GM19328 (cell line): ENCODE measurements at regions not wholly inside any gene's neighbourhood (a gene's known extent, or its start where the extent isn't known, plus 50 kb on each side); places are given as distances from the start of the nearest gene placed in this dataset.
"Not testable (repeated sequence)": the region's sequence is repeated elsewhere in the genome, so short reads cannot be mapped to it uniquely, and the experiment has no call there.

Source experiments
- ATAC-seq: cut with Tn5 transposase; IDR thresholded peaks from one replicate; pipeline ENCODE4 v1.9.1; 2021; ENCODE audit warnings: mild to moderate bottlenecking, moderate library complexity; ENCODE audit not compliant: unreplicated experiment

DNA sequence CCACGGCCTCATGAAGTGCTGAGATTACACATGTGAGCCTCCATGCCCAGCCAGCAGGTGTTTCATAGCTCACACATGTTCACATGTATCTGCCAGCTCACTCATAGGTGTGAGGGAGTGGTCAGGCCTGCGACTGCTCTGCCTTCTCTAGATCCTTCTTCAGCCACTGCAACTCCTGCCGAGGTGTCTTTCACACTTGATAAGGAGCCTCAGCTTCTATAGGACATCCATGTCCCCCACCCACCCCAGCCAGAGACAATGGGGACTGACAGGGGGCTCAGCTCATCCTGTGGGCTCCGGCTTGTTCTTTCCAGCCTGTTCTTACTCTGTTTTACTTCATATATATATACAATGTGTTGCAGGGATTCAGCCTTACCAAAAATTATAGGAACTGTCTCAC lies 286.5 kb upstream of the MGAT5 start:
- ATAC-seq = no peak

DNA sequence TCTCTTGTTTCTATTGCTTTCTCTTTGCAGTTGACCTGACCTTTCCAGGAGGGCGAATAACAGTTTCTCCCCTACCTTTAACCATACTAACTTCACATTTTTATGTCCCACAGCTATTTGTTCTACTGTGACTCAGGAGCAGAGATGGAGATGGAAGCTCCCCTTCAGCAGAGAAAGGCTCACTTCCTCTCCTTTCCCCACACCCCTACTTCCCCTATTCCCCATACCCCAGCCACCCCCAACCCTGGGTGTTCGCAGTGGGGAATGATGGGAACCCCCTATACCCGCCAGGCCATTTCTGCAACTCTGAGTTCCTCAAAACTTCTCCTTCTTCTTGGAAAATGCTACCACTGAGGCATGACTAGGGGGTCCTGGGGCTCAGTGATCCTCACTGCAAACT lies 285.4 kb upstream of the MGAT5 start:
- no peak for ATAC-seq

DNA sequence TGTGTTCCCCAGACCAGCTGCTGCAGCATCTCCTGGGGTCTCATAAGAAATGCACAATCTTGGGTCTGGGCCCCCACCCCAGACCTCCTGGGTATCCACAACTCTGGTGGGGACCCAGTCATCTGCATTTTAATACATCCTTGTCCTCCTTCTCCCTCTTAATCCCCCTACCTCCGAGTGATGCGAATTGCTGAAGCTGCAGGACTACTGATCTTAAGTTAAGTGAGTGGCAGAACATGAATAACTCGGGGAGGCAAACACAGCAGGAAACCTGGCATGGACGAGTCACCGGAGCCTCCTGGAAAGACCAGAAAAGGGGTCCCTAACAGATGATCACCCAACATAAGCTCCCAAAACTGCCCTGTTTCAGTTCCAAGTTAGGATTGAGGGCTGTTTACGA lies 283.2 kb upstream of the MGAT5 start:
- no peak for ATAC-seq

DNA sequence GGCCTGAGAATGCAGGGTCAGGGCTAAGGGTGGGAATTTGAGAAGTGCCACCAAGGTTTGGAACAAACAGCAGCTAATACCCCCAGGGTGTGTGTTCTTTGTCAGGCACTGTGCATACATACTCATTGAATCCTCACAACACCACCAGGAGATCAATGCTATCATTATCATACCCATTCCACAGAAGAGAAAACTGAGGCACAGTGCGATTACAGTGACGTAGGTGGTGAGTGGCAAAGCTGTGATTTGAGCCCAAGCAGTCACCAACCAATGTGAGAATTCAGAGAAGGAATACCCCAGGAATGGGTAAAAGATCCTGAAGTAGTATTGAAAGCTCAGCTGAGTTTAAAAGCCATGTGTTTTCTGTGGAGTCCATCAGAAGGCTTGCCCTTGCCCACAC lies 281.6 kb upstream of the MGAT5 start:
- no peak for ATAC-seq

DNA sequence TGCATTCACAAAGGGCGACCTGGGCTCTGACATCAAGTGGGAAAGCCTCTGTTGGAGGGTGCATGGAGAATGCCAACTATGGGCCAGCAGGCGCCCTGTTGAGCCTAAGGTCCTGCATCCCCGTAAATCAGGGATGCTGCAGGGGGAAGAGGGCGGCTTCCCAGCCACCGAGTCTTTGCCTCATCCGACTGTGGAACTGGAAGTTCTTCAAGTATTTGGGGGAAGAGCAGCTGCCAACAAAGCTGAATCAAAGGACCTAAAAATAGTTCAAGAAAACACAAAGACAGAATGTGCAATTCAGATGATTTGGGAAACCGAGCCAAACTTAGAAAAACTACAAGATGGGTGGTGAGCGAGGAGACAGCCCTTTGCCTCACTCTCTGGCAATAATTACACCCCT lies 281.1 kb upstream of the MGAT5 start:
- ATAC-seq = no peak

DNA sequence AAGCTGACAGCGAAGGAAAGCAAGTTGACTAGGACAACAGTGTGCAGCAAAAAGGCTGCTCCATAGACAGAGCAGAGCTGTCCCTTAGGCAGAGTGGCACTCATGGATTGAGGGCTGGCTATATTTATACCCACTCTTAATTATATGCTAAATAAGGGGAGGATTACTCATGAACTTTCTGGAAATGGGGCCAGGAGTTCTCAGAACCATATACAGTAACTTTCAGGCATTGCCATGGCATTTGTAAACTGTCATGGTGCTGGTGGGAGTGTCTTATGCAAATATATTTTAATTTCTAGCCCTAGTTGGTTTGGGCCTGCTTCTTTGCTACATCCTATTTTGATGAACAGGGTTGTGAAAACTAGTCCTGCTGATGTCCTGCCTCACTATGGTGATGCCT lies 279.5 kb upstream of the MGAT5 start:
- no peak for ATAC-seq

DNA sequence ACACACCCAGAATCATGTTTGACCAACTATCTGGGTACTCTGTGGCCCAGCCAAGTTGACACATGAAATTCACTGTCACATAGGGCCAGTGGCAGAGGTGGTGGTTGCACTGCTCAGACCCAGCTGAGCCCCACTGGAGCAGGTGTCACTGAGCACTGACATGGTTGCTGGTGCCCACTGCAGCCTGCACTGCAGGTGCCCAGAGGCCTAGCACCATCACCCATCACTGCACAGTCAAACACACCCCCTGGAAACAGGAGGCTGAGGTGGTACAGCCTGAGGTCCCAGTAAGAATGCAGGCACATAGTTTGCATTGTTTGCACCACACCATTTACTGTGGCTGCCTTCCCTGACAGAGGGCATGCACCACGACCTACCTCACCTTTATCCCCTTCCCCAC lies 278.7 kb upstream of the MGAT5 start:
- no peak for ATAC-seq

DNA sequence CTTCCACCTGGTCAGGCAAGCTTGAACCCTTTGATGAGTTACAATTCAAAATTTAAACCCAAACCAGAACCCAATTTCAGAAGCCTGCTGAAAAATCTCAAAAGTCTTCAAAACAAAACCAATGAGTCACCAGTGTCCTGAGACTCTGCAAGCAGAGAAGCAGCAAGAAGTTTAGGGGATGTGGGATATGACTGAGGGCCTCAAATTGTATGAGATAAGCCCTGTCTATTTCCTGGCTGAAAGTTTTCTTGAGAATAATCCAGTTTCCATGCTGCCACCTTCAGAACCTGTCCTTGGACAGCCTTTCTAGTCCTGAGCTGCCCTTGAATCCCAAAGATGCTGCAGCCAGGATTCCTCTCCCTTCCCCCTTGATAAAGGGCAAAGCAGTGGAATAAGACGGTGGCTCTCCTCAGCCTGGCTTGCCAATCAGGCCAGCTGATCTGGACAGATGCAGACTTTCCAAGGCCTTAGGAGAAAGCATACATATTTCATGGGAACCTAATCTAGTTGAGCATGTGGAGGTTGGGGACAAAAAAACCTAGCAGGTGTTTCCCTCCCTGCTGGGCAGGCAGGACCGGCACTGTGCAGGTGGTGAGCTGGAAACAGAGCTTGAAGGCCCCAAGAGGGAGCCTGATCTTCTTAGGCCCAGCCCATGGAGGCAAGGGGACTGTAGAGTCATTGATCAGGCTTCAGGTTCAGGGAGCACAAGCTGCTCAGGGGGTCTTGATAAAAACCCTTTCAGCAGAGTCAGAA lies 278.0 kb upstream of the MGAT5 start:
- ATAC-seq = no peak

DNA sequence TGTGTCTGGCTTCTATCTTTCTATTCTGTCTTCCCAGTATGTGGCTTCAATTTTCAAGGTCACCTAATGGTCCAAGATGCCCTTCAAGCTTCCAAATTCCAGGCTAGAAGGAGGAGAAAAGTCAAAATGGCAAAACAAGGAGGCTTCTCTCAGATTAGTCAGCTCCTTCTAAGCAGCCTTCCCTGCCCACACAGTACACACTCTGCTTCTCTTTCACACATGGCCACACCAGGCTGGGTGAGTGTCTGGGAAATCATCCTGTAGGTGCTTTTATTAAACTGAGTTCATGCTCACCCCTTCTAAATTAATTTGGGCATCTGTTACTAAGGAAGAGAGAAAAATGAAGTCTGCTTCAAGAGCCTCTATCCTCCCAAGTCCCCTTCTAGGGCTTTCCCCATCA lies 277.2 kb upstream of the MGAT5 start:
- ATAC-seq = no peak

DNA sequence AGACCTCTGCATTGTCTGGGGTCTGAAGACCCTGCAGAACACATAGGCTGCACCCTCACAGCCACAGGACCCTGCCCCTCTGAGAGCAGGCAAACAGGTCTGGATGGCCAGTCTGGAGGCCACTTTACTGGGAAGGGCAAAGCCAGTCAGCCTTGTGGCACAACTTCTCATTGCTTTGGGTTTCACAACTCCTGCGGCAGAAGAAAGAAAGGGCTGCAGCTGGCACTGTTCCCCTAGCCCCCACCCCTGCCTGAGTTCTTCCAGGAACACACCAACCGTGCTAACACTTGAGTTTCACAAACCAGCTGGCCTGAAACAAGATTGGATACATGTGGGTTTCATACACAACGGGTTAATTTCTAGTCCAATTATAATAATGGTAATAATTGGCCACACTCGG lies 276.5 kb upstream of the MGAT5 start:
- no peak for ATAC-seq

DNA sequence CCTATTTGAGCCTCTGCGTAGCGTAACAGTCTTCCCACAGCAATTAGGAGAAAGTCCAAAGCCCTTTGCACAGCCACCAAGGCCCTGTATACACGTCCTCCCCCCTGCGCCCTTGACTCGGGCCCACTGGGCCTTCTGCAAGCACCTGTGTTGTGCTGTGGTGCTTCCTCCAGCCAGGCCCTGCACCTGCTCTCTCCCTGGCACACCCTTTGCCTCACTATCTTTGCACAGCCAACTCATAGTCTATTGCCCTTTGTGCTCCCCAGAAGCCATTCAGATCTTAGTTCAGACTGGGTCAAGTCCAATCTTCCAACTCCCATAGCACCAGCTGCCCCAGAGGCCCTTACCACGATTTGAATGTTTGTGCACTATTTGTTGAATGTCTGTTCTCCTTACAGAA lies 271.6 kb upstream of the MGAT5 start:
- no peak for ATAC-seq

DNA sequence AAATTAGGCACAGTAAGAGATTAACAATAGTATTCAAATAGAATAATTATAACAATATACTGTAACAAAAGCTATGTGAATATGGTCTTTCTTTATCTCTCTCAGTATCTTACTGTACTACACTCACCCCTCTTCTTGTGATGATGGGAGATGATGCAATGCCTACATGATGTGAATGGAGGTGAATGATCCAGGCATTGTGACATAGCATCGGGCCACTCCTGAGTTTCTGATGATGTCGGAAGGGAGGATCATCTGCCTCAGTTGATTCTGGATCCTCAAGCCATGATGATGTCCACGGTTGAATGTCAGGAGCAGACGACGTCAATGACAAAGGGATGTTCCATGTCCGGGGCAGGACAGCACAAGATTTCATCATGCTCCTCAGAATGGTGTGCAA lies 268.3 kb upstream of the MGAT5 start:
- ATAC-seq = no peak

DNA sequence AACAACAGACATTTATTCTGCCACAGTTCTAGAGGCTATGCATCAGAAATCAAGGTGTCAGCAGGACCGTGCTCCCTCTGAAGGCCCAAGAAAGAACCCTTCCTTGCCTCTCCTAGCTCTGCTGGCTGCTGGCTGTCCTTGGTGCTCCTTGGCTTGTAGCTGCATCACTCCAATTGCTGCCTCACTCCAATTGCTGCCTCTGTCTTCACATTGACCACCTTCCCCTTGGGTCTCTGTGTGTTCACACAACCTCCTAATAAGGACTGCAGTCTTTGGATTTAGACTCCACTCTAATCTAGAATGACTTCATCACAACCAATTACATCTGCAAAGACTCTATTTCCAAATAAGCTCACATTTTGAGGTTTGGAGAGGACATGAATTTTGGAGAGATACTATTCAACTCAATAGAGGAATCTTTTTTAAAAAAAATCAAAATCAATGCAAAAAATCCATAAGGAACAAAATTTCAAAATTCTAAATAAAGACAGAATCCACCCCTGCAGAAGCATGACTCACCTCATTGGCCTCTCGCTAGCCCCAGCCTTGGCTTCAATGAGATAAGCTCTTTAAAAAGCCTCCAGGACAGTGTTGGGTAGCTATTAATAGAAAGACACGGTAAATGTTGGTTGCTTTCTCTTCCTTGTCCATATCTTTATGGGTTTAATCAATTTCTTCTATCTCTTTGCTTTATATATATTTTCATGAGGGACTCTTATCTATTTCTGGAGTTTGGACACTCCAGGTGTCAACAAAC lies 267.6 kb upstream of the MGAT5 start:
- no peak for ATAC-seq

DNA sequence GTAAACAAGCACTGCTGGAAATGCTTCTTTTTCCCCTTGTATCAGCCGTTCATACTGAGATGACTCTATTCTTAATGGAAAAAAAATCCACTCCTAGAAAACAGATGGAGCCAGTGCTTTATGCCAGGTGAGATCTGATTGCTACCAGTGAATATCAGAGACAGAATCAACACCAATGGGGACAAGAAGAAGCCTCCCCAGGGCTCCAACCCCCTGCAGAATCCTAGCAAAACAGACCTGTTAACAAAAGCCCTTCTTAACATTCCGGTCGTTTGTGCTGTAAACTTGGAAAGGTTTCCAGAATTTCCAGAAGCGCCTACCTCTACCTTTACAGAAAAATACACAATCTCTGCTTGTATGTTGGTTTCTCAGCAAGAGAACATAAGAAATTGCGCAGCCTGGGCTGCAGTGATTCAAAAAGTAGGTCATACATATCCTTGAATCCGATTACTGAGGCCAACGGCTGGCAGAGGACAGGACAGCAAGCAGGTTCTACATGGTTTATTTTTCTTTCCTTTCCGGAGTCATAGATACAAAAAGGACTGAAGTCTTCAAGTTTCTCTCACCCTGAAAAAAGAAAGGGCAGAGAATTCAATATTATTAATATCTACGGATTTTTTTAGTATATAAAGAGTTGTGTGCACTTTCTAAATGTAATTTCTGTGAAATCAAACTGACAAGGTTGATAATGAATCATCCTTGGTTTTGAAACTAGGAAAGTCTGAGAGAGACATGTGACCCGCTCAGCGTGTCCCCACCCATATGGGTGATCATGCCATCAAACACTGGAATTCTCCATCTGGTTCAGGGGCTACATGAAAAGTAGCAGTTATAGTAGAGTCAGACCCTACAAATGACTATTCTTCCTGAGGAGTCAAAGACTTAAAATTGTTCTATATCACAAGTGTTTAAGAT lies 266.7 kb upstream of the MGAT5 start:
- no peak for ATAC-seq

DNA sequence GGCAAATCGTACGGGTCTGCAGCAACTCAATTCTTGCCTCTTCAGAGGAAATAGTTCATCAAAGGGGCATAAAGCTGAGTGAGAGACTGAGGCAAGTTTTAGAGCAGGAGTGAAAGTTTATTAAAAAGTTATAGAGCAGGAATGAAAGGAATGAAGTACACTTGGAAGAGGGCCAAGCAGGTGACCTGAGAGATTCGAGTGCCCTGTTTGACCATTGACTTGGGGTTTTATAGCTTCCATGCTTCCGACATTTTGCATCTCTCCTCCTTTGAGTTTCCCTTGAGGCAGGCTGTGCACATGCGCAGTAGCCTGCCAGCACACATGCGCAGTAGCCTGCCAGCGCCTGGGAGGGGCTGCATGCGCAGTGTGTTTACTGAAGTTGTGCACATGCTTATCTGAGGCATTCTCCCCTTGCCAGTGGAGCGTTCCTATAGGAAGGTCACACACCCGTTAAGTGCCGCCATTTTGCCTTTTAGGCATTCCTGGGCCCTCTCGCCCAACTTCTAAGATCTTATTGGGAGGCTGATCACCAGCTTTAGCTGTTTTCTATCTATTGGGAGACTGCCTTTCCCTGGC lies 265.5 kb upstream of the MGAT5 start:
- no peak for ATAC-seq

DNA sequence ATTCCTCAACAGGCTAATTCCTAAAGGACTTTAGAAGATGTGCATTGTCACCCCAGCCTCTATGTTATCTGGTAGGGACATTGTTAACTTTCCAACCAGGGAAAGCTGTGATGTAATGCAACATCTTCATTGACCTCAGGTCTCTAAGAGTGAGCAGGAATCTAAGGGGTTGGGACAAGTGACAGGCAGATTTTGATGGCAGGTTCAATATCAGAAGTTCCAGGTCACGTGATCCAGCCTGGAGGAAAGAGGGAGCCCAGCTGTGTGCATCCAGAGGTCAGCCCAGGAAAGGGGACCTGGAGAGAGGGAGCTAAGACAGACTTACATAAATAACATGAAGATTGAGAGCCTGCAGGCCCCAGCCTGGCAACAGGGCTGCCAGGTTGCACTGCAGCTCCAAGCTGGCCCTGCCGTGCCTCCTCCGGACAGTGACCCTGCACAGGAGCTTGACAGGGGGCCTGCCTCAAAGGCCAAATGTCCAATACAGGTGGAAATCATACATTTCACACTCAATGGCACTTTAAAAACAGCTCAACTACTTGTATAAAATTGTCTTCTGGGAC lies 262.2 kb upstream of the MGAT5 start:
- ATAC-seq = no peak

DNA sequence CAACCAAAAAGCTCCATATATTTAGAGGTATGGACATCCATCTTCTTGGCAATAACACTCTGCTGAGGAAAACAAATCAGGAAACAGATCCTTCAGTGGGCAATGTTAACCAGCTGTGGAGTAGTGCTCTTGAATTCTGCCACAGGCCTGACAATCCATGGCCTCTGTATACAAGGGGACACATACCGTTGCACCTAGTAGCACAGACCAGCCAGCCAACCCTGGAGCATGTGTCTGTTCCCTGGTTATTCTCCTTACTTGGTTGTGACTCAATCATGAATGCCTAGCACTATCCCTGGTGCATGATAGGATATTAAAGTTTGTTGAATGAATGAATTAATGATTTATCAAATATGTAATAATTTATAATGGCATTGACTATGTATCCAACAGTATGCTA lies 261.4 kb upstream of the MGAT5 start:
- no peak for ATAC-seq

DNA sequence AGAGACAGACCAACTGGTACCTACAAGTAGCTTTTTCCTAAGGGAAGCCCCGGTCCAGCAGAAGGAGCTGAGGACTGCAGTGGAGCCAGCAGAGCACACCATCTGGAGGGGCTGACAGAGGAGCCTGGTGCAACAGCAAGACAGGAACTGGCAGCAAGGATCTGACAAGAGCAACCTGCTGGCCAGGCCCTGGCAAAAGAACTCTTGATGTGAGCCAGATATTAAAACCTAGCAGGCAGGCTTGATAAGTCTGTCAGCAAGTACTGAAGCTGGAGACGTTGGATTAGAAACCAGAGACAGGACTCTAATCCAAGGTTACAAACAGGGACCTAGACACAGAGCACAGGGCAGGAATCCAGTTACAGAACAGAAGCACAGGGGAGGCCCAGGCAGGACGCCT lies 260.7 kb upstream of the MGAT5 start:
- ATAC-seq = no peak

DNA sequence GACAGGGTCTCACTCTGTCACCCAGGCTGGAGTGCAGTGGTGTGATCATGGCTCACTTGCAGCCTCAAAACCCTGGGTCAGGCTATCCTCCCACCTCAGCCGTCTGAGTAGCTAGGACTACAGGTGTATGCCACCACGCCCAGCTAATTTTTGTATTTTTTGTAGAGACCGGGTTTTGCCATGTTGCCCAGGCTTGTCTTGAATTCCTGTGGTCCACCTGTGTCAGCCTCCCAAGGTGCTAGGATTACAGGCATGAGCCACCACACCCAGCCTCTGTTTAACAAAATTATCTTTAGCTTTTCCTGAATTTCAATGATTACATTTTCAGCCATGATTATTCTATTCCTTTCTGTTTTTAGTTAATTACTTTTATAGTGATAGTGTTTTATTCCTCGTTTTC lies 255.1 kb upstream of the MGAT5 start:
- ATAC-seq = not testable (repeated sequence)

DNA sequence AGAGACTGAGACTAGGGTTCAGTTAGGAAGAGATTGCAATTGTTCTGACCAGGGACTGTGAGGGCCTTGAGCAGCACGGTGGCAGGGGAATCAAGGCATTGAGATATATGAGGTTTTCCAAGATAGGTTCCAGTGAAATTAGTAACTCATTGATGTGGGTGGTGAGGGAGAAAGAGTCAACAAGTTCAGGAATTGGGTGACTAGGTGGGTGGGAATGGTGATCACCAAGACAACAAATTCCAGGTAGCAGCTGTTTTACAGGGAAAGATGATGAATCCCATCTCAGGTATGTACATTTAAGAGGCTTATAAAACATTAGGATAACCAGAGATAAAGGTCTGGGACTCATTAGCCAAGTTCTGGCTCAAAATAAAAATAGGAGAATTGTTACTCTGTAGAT lies 251.5 kb upstream of the MGAT5 start:
- ATAC-seq = no peak

DNA sequence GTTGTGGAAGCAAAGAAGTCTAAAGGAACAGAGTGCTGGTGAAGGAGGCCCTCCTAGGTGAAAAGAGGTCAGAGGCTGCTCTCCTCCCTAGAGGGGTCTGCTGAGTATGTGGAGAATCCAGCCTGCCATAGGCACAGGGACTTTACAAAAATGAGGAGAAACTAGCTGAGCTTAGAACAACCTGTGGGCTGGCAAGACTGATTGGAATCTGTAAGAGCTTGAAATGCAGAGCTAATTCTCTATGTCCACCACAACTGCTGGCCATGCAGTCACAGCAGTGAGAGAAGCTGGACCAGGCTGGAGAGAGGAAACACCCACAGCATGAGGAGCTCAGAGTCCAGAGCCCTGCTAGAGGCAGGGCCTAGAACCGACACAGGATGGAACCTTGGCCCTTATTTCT lies 251.0 kb upstream of the MGAT5 start:
- ATAC-seq = no peak
